B cell (primary cell): ENCODE measurements at regions not wholly inside any gene's neighbourhood (a gene's known extent, or its start where the extent isn't known, plus 50 kb on each side); places are given as distances from the start of the nearest gene placed in this dataset.

ENCODE experiments used
- ATAC-seq: fragments of 200-7000 bp; cut with Tn5 transposase; one replicate; pipeline ENCODE4 v1.10.0; 2021; ENCODE audit warnings: low read depth, mild to moderate bottlenecking, moderate number of reproducible peaks, moderate library complexity
- CTCF ChIA-PET: fragments of 350-600 bp; sonication (Branson Sonifier 250); formaldehyde crosslinking; loops from one replicate; lab custom pipeline; 2021; ENCODE audit warnings: antibody characterized with exemption, inconsistent platforms; lab: Charles Lee
- POLR2A ChIA-PET: fragments of 350-600 bp; sonication (Branson Sonifier 250); formaldehyde crosslinking; loops from one replicate; lab custom pipeline; 2021; ENCODE audit warnings: antibody characterized with exemption; lab: Charles Lee
- DNase-seq: peaks from one replicate; pipeline ENCODE4 v3.0.0; 2013
- H2AFZ ChIP-seq: 2 replicates; pipeline ENCODE4 v1.6.1; 2012; ENCODE audit warnings: mild to moderate bottlenecking, low read depth, low read length; ENCODE audit not compliant: insufficient read depth, poor library complexity, severe bottlenecking
- H3K27ac ChIP-seq, 2 donors: 1 replicate in 1 of 2; 2 replicates in 1 of 2; pipeline ENCODE4 v1.5.1; 2012 to 2013; ENCODE audit warnings: low read length in 2 of 2, mild to moderate bottlenecking in 2 of 2, moderate library complexity in 1 of 2
- H3K27me3 ChIP-seq, 4 experiments: fragments of 200-600 bp in 1 of 4; sonication (generic) in 1 of 4; replicated peaks in 1 of 4; 1 replicate in 2 of 4; 2 replicates in 2 of 4; pipeline versions ENCODE4 v1.6.1 to v1.7.0; 2013 to 2016; ENCODE audit warnings: low read length in 3 of 4, mild to moderate bottlenecking in 2 of 4, mixed read lengths in 1 of 4, moderate library complexity in 1 of 4; ENCODE audit not compliant: insufficient read depth in 4 of 4, control insufficient read depth in 3 of 4; ENCODE audit errors: control extremely low read depth in 1 of 4
- H3K36me3 ChIP-seq, 2 experiments: replicated peaks in 1 of 2; 1 replicate in 1 of 2; 2 replicates in 1 of 2; pipeline versions ENCODE4 v1.6.1 to v1.7.1; 2013; ENCODE audit warnings: low read length in 1 of 2; ENCODE audit not compliant: insufficient read depth in 2 of 2, control insufficient read depth in 1 of 2; ENCODE audit errors: control extremely low read depth in 1 of 2, extremely low read depth in 1 of 2
- H3K4me1 ChIP-seq, 2 donors: fragments of 200-600 bp in 1 of 2; sonication (generic) in 1 of 2; 1 replicate in 1 of 2; 2 replicates in 1 of 2; pipeline versions ENCODE4 v1.5.1 to v1.6.1; 2013 to 2017; ENCODE audit warnings: low read length in 2 of 2; ENCODE audit not compliant: control insufficient read depth in 2 of 2, insufficient read depth in 2 of 2
- H3K4me2 ChIP-seq: replicated peaks from 2 replicates; pipeline ENCODE3; 2012; ENCODE audit warnings: mild to moderate bottlenecking, low read depth, low read length; ENCODE audit not compliant: poor library complexity, severe bottlenecking
- H3K4me3 ChIP-seq, 5 experiments: fragments of 200-600 bp in 1 of 5; sonication (generic) in 1 of 5; 1 replicate in 3 of 5; 2 replicates in 2 of 5; pipeline versions ENCODE4 v1.5.1 to v1.7.0; 2011 to 2016; ENCODE audit warnings: low read length in 4 of 5, mild to moderate bottlenecking in 4 of 5, low read depth in 2 of 5, control low read depth in 1 of 5, moderate library complexity in 1 of 5; ENCODE audit not compliant: insufficient read depth in 1 of 5; ENCODE audit errors: control extremely low read depth in 1 of 5, extremely low read depth in 1 of 5
- H3K79me2 ChIP-seq: fragments of 200-600 bp; sonication (generic); one replicate; pipeline ENCODE4 v1.6.0; 2016; ENCODE audit warnings: low read length; ENCODE audit not compliant: control insufficient read depth, insufficient read depth
- H3K9ac ChIP-seq: fragments of 200-600 bp; sonication (generic); 2 replicates; pipeline ENCODE4 v1.6.1; 2017; ENCODE audit warnings: mild to moderate bottlenecking, low read length, moderate library complexity
- H3K9me3 ChIP-seq, 3 donors: one replicate each; pipeline versions ENCODE4 v1.6.1 to v1.7.1; 2013; ENCODE audit warnings: low read length in 2 of 3; ENCODE audit not compliant: control insufficient read depth in 2 of 3, insufficient read depth in 1 of 3; ENCODE audit errors: control extremely low read depth in 1 of 3
- H4K20me1 ChIP-seq: 2 replicates; pipeline ENCODE4 v1.6.0; 2012; ENCODE audit warnings: mild to moderate bottlenecking, low read length; ENCODE audit not compliant: insufficient read depth, control insufficient read depth, poor library complexity, severe bottlenecking
- H3K27ac Mint-ChIP-seq: one replicate; pipeline ENCODE4 v1.8.0; 2021; ENCODE audit warnings: mixed read lengths
- H3K27me3 Mint-ChIP-seq: one replicate; pipeline ENCODE4 v1.8.0; 2021; ENCODE audit warnings: mixed read lengths
- H3K4me1 Mint-ChIP-seq: one replicate; pipeline ENCODE4 v1.8.0; 2021; ENCODE audit warnings: mixed read lengths
- H3K4me3 Mint-ChIP-seq: one replicate; pipeline ENCODE4 v1.8.0; 2021; ENCODE audit warnings: mixed read lengths
- H3K9me3 Mint-ChIP-seq: one replicate; pipeline ENCODE4 v1.8.0; 2022; ENCODE audit warnings: mixed read lengths; ENCODE audit not compliant: insufficient read depth
- CTCF ChIP-seq: fragments of 200-600 bp; IDR thresholded peaks from one replicate; pipeline ENCODE4 v1.8.0; 2022; ENCODE audit warnings: antibody characterized with exemption, mild to moderate bottlenecking
- EZH2 ChIP-seq: IDR thresholded peaks from 2 replicates; pipeline ENCODE4 v1.6.1; 2012; ENCODE audit warnings: borderline replicate concordance, low read depth, mild to moderate bottlenecking, moderate library complexity, low read length; ENCODE audit not compliant: insufficient read depth, poor library complexity, severe bottlenecking
- WGBS: methylation state at CpG from one replicate; pipeline ENCODE4 v1.1.5; 2013; ENCODE audit warnings: missing lambda C conversion rate; ENCODE audit not compliant: insufficient coverage; 5-methylcytosine and 5-hydroxymethylcytosine counted together
- intact Hi-C: fragments of 100-400 bp; cut with micrococcal nuclease; formaldehyde crosslinking; loops from one replicate; pipeline ENCODE4 v1.10.0; 2022

- no peak for ATAC-seq
These were observed 113.6 kb downstream of the GALC start for GRCh38 chr14:87879389-87879788.

GRCh38 chr14:87878959-87879358 lies 114.0 kb downstream of the GALC start:
- no peaks in the 10 kb centered on the region for H3K36me3 ChIP-seq
- Mint-ChIP-seq H3K4me1 (no peaks in the 10 kb centered on the region), H3K4me3 (no peak overlapping the region), H3K9me3 (no peaks in the 10 kb centered on the region), H3K27ac (no peak overlapping the region), H3K27me3 (peaks cover 11% of the 10 kb centered on the region)
- no peak overlapping the region for H3K4me2 ChIP-seq
- H3K4me3 ChIP-seq = no peak overlapping the region
- DNase-seq = no peak
- CTCF ChIA-PET = no interaction called here
- H3K9ac ChIP-seq = no peak overlapping the region
- WGBS = 88% methylated on average over 2 of the region's 2 CpGs
- intact Hi-C loops = no loop called here
- H2AFZ ChIP-seq = no peak overlapping the region
- no peaks in the 10 kb centered on the region for H3K79me2 ChIP-seq
- ATAC-seq = no peak
- TF ChIP-seq EZH2 (no peak), CTCF (no peak)
- POLR2A ChIA-PET = no interaction called here
- peaks cover 0 to 3% (median 0%) of the 10 kb centered on the region in 4 experiments for H3K27me3 ChIP-seq
- no peak overlapping the region for H3K27ac ChIP-seq
- no peaks in the 10 kb centered on the region for H3K4me1 ChIP-seq
- H4K20me1 ChIP-seq = no peaks in the 10 kb centered on the region
- H3K9me3 ChIP-seq = no peaks in the 10 kb centered on the region

More at GRCh38 chr14:87879389-87879788, 113.6 kb downstream of the GALC start:
- Histone ChIP-seq H4K20me1 (no peaks in the 10 kb centered on the region), H3K27ac (no peak overlapping the region), H2AFZ (no peak overlapping the region), H3K4me2 (no peak overlapping the region), H3K27me3 (peaks cover 0 to 3% (median 0%) of the 10 kb centered on the region in 4 experiments), H3K4me1 (no peaks in the 10 kb centered on the region), H3K36me3 (no peaks in the 10 kb centered on the region), H3K9me3 (no peaks in the 10 kb centered on the region), H3K9ac (no peak overlapping the region), H3K79me2 (no peaks in the 10 kb centered on the region), H3K4me3 (no peak overlapping the region)
- no peaks in the 10 kb centered on the region for H3K9me3 Mint-ChIP-seq
- no peak for DNase-seq
- POLR2A ChIA-PET = no interaction called here
- peaks cover 11% of the 10 kb centered on the region for H3K27me3 Mint-ChIP-seq
- no peaks in the 10 kb centered on the region for H3K4me1 Mint-ChIP-seq
- H3K4me3 Mint-ChIP-seq = no peak overlapping the region
- no peak overlapping the region for H3K27ac Mint-ChIP-seq
- CTCF ChIA-PET = no interaction called here
- intact Hi-C loops = no loop called here
- TF ChIP-seq EZH2 (no peak), CTCF (no peak)
- 90% methylated on average over 2 of the region's 5 CpGs for WGBS
